ENCODE measurements at regions not wholly inside any gene's neighbourhood (a gene's known extent, or its start where the extent isn't known, plus 50 kb on each side); places are given as distances from the start of the nearest gene placed in this dataset.

DNA sequence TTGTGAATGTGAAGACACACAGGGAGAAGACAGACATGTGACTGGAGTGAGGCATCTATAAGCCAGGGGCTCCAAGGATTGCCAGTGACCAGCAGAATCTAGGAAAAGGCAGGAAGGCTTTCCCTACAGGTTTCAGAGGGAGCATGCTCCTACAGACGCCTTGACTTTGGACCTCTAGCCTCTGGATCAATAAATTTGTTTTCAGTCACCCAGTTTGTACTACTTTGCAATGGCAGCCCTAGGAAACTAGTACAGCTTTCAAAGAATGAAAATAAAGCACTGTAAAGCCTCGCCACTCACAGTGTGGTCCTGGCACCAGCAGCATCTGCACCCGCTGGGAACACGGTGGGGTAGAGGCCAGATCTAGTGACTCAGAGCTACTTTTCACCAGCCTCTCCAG is 510.0 kb downstream of the LTN1 start:
- no peaks in the 10 kb centered on the region for H3K9me3 ChIP-seq (replicated peaks; ENCODE audit: control insufficient read depth, insufficient read depth, low read length)
- H3K4me2 ChIP-seq (ENCODE audit: insufficient read depth, low read length) = no peak overlapping the region
- CTCF ChIA-PET = no interaction called here
- no peak for FAIRE-seq
- no TSS peak for BruUV-seq (replicated peaks)
- no peak overlapping the region for H3K9ac ChIP-seq (replicated peaks; ENCODE audit: extremely low read depth, insufficient read depth, low read length)
- H4K20me1 ChIP-seq (replicated peaks; ENCODE audit: control insufficient read depth, extremely low read depth, insufficient read depth, low read length) = no peaks in the 10 kb centered on the region
- H3K36me3 ChIP-seq (ENCODE audit: control insufficient read depth in 2 of 2, extremely low read depth in 1 of 2, insufficient read depth in 2 of 2, low read length in 2 of 2) = no peaks in the 10 kb centered on the region
- H3K4me1 ChIP-seq (ENCODE audit: control insufficient read depth, extremely low read depth, insufficient read depth, low read length) = no peaks in the 10 kb centered on the region
- no peak overlapping the region for H3K27ac ChIP-seq (ENCODE audit: insufficient read depth, low read depth, low read length)
- no peaks in the 10 kb centered on the region for H3K9me1 ChIP-seq (replicated peaks; ENCODE audit: control insufficient read depth, extremely low read depth, insufficient read depth, low read length)
- no peaks in the 10 kb centered on the region for H3K27me3 ChIP-seq (ENCODE audit: control insufficient read depth in 2 of 2, insufficient read depth in 2 of 2, low read length in 2 of 2)
- H3K4me3 ChIP-seq (replicated peaks in 1 of 3; ENCODE audit: insufficient read depth in 1 of 3, low read depth in 1 of 3, low read length in 3 of 3) = no peak overlapping the region
- dilution Hi-C loops (cut with MboI; ENCODE audit: extremely low pct_ligation_motif_present, low sequenced_read_pairs) = no loop called here
- H2AFZ ChIP-seq (ENCODE audit: low read depth, low read length) = no peak overlapping the region
- POLR2A ChIA-PET = no interaction called here
- TF ChIP-seq GATA2 (IDR thresholded peaks at IDR 0.05; ENCODE audit: insufficient read depth, insufficient read length, low read depth, low read length) (no peak), MYC (IDR thresholded peaks at IDR 0.05; ENCODE audit: low read depth, low read length) (no peak), JUN (IDR thresholded peaks at IDR 0.05; ENCODE audit: borderline replicate concordance, insufficient read depth, insufficient read length, low read depth) (no peak), POLR2A (IDR thresholded peaks at IDR 0.05; ENCODE audit: low read depth, low read length) (no peak), EZH2 (IDR thresholded peaks at IDR 0.05; ENCODE audit: borderline replicate concordance, low read depth, low read length, severe bottlenecking) (no peak), POLR2AphosphoS5 (IDR thresholded peaks at IDR 0.05; ENCODE audit: insufficient read depth, low read depth, low read length) (no peak), FOS (IDR thresholded peaks at IDR 0.05; ENCODE audit: borderline replicate concordance, insufficient read depth, low read length) (no peak)
- TF ChIP-seq, protein P1, sequence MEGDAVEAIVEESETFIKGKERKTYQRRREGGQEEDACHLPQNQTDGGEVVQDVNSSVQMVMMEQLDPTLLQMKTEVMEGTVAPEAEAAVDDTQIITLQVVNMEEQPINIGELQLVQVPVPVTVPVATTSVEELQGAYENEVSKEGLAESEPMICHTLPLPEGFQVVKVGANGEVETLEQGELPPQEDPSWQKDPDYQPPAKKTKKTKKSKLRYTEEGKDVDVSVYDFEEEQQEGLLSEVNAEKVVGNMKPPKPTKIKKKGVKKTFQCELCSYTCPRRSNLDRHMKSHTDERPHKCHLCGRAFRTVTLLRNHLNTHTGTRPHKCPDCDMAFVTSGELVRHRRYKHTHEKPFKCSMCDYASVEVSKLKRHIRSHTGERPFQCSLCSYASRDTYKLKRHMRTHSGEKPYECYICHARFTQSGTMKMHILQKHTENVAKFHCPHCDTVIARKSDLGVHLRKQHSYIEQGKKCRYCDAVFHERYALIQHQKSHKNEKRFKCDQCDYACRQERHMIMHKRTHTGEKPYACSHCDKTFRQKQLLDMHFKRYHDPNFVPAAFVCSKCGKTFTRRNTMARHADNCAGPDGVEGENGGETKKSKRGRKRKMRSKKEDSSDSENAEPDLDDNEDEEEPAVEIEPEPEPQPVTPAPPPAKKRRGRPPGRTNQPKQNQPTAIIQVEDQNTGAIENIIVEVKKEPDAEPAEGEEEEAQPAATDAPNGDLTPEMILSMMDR (IDR thresholded peaks at IDR 0.05; ENCODE audit: extremely low read depth in 1 of 2, insufficient read depth in 1 of 2, low read depth in 1 of 2, low read length in 2 of 2) = no peak
- TF ChIP-seq, protein P2, sequence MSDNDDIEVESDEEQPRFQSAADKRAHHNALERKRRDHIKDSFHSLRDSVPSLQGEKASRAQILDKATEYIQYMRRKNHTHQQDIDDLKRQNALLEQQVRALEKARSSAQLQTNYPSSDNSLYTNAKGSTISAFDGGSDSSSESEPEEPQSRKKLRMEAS (IDR thresholded peaks at IDR 0.05; ENCODE audit: insufficient read depth, insufficient read length) = no peak
- no peak for DNase-seq (ENCODE audit: low read depth, low spot score)
- no peaks in the 10 kb centered on the region for H3K79me2 ChIP-seq (ENCODE audit: control insufficient read depth, insufficient read depth, low read length)
- intact Hi-C loops (cut with micrococcal nuclease) = no loop called here
